WTC11 (cell line): ENCODE measurements at regions not wholly inside any gene's neighbourhood (a gene's known extent, or its start where the extent isn't known, plus 50 kb on each side); places are given as distances from the start of the nearest gene placed in this dataset.

Experiments used
- ATAC-seq: fragments of 200-7000 bp; cut with Tn5 transposase; 2 replicates; pipeline ENCODE4 v1.10.0; 2021; ENCODE audit warnings: mild to moderate bottlenecking, moderate library complexity
- CTCF ChIA-PET: fragments of 300-600 bp; sonication (Branson Sonifier 250); formaldehyde crosslinking; loops from one replicate; lab custom pipeline; 2021; ENCODE audit warnings: antibody characterized with exemption; lab: Charles Lee
- POLR2A ChIA-PET: fragments of 350-600 bp; sonication (Branson Sonifier 250); formaldehyde crosslinking; loops from one replicate; lab custom pipeline; 2021; ENCODE audit warnings: antibody characterized with exemption; lab: Charles Lee
- DNase-seq: peaks from one replicate; pipeline ENCODE4 v3.0.0; 2021; ENCODE audit warnings: low spot score
- H3K27ac Mint-ChIP-seq: 2 replicates; pipeline ENCODE4 v1.8.0; 2021; ENCODE audit warnings: mixed read lengths
- H3K27me3 Mint-ChIP-seq: 2 replicates; pipeline ENCODE4 v1.8.0; 2021; ENCODE audit warnings: low read depth, mild to moderate bottlenecking, moderate library complexity, mixed read lengths
- H3K36me3 Mint-ChIP-seq: 2 replicates; pipeline ENCODE4 v1.8.0; 2021; ENCODE audit warnings: mixed read lengths
- H3K4me1 Mint-ChIP-seq: 2 replicates; pipeline ENCODE4 v1.8.0; 2022; ENCODE audit warnings: mixed read lengths
- H3K4me3 Mint-ChIP-seq: 2 replicates; pipeline ENCODE4 v1.8.0; 2021; ENCODE audit warnings: mild to moderate bottlenecking, moderate library complexity, mixed read lengths
- H3K9me3 Mint-ChIP-seq: 2 replicates; pipeline ENCODE4 v1.8.0; 2021; ENCODE audit warnings: mixed read lengths
- AFF4 ChIP-seq: sonication (generic); formaldehyde crosslinking; IDR thresholded peaks from 2 replicates; pipeline ENCODE4 v1.8.1; 2023; ENCODE audit warnings: mild to moderate bottlenecking, missing genetic modification reagents, borderline replicate concordance
- AR ChIP-seq: fragments of 250-450 bp; sonication (Bioruptor Pico); IDR thresholded peaks from 2 replicates; pipeline ENCODE4 v1.9.0; 2021; ENCODE audit warnings: mild to moderate bottlenecking
- CREM ChIP-seq: sonication (generic); formaldehyde crosslinking; IDR thresholded peaks from 2 replicates; pipeline ENCODE4 v1.8.1; 2022; ENCODE audit warnings: mild to moderate bottlenecking, missing genetic modification reagents, moderate library complexity
- ETV6 ChIP-seq: sonication (generic); formaldehyde crosslinking; IDR thresholded peaks from 2 replicates; pipeline ENCODE4 v1.8.1; 2022; ENCODE audit warnings: mild to moderate bottlenecking, missing genetic modification reagents
- FOXJ3 ChIP-seq: sonication (generic); formaldehyde crosslinking; IDR thresholded peaks from 2 replicates; pipeline ENCODE4 v1.9.0; 2021; ENCODE audit warnings: missing genetic modification reagents, mild to moderate bottlenecking, borderline replicate concordance
- HMGA2 ChIP-seq: fragments of 250-450 bp; sonication (Bioruptor Pico); IDR thresholded peaks from 2 replicates; pipeline ENCODE4 v1.4.0; 2021; ENCODE audit warnings: mild to moderate bottlenecking, moderate library complexity
- MXD4 ChIP-seq: fragments of 250-450 bp; sonication (Bioruptor Pico); IDR thresholded peaks from 2 replicates; pipeline ENCODE4 v1.8.0; 2021; ENCODE audit warnings: mild to moderate bottlenecking, moderate library complexity, borderline replicate concordance
- MYBL2 ChIP-seq: sonication (generic); formaldehyde crosslinking; IDR thresholded peaks from 2 replicates; pipeline ENCODE4 v1.8.1; 2023; ENCODE audit warnings: mild to moderate bottlenecking, moderate library complexity, missing genetic modification reagents
- SOX15 ChIP-seq: fragments of 250-450 bp; sonication (Bioruptor Pico); IDR thresholded peaks from 2 replicates; pipeline ENCODE4 v1.9.0; 2021; ENCODE audit warnings: mild to moderate bottlenecking
- TCF7 ChIP-seq: sonication (generic); formaldehyde crosslinking; IDR thresholded peaks from 2 replicates; pipeline ENCODE4 v1.8.0; 2022; ENCODE audit warnings: mild to moderate bottlenecking, low read depth, missing genetic modification reagents, moderate library complexity
- TEAD4 ChIP-seq: sonication (generic); formaldehyde crosslinking; IDR thresholded peaks from 2 replicates; pipeline ENCODE4 v1.8.0; 2022; ENCODE audit warnings: mild to moderate bottlenecking, missing genetic modification reagents
- TP53 ChIP-seq: sonication (generic); formaldehyde crosslinking; IDR thresholded peaks from 2 replicates; pipeline ENCODE4 v1.8.1; 2023; ENCODE audit warnings: mild to moderate bottlenecking, missing genetic modification reagents
- ZBTB43 ChIP-seq: sonication (generic); formaldehyde crosslinking; IDR thresholded peaks from 2 replicates; pipeline ENCODE4 v1.8.1; 2023; ENCODE audit warnings: mild to moderate bottlenecking, missing genetic modification reagents
- ZMAT4 ChIP-seq: fragments of 250-450 bp; sonication (Bioruptor Pico); IDR thresholded peaks from 2 replicates; pipeline ENCODE4 v1.9.0; 2021; ENCODE audit warnings: mild to moderate bottlenecking
- ZSCAN18 ChIP-seq: fragments of 250-450 bp; sonication (Bioruptor Pico); IDR thresholded peaks from 2 replicates; pipeline ENCODE4 v2.1.2; 2022; ENCODE audit warnings: mild to moderate bottlenecking, moderate library complexity

GRCh38 chr11:123260511-123261211 is 65.6 kb upstream of the CLMP start:
- no peak for ATAC-seq
- 0 out of 2 replicates have a peak, but pooled peaks have one; percentile 45 for TF ChIP-seq ZSCAN18 (CRISPR knock-in tag)
- no peak for TF ChIP-seq ZMAT4 (CRISPR knock-in tag)
- TF ChIP-seq MYBL2 (CRISPR knock-in tag) = no peak
- H3K4me3 Mint-ChIP-seq = no peak overlapping the region
- no peak for DNase-seq
- H3K4me1 Mint-ChIP-seq = peaks cover 14% of the 10 kb centered on the region
- ChIA-PET CTCF (interaction anchor here (0.6 to 4.7 kb wide), 109 partner anchors 9 to 447 kb away, joined by 3 to 113 read pairs (median 5); partner anchors contain the start of genes BSX and HSPA8), POLR2A (interaction anchor here (1.1 to 1.4 kb wide), 2 partner anchors 14 to 44 kb away, joined by 3 to 5 read pairs; no protein-coding TSS in a partner anchor)
- no peak overlapping the region for H3K27ac Mint-ChIP-seq
- H3K36me3 Mint-ChIP-seq = peaks cover 23% of the 10 kb centered on the region
- H3K9me3 Mint-ChIP-seq = peaks cover 26% of the 10 kb centered on the region
- H3K27me3 Mint-ChIP-seq = peaks cover 37% of the 10 kb centered on the region

- no peak for ATAC-seq
- Mint-ChIP-seq H3K4me1 (peaks cover 14% of the 10 kb centered on the region), H3K27ac (no peak overlapping the region), H3K4me3 (no peak overlapping the region), H3K9me3 (peaks cover 31% of the 10 kb centered on the region), H3K27me3 (peaks cover 40% of the 10 kb centered on the region), H3K36me3 (peaks cover 23% of the 10 kb centered on the region)
- ChIA-PET POLR2A (no interaction called here), CTCF (interaction anchor here (1.9 to 3.0 kb wide), 2 partner anchors 12 to 156 kb away, joined by 5 to 13 read pairs; no protein-coding TSS in a partner anchor)
- no peak for DNase-seq
- no peak for TF ChIP-seq TEAD4
- TF ChIP-seq AFF4 (CRISPR knock-in tag) = no peak
- TF ChIP-seq MXD4 (CRISPR knock-in tag) = no peak
- no peak for TF ChIP-seq HMGA2 (CRISPR knock-in tag)
- no peak for TF ChIP-seq CREM (CRISPR knock-in tag)
- TF ChIP-seq ETV6 = no peak
- TF ChIP-seq TCF7 = no peak
- TF ChIP-seq MYBL2 (CRISPR knock-in tag) = no peak
- TF ChIP-seq ZBTB43 (CRISPR knock-in tag) = no peak
Measured at GRCh38 chr11:123258877-123259276, 63.8 kb upstream of the CLMP start.

GRCh38 chr11:123257370-123257769 is 62.3 kb upstream of the CLMP start:
- no peak overlapping the region for H3K4me3 Mint-ChIP-seq
- ATAC-seq (no peak), DNase-seq (no peak)
- ChIA-PET POLR2A (no interaction called here), CTCF (interaction anchor here (1.9 to 3.0 kb wide), 2 partner anchors 10 to 155 kb away, joined by 5 to 13 read pairs; no protein-coding TSS in a partner anchor)
- peaks cover 31% of the 10 kb centered on the region for H3K9me3 Mint-ChIP-seq
- H3K27ac Mint-ChIP-seq = no peak overlapping the region
- H3K4me1 Mint-ChIP-seq = peaks cover 14% of the 10 kb centered on the region
- peaks cover 40% of the 10 kb centered on the region for H3K27me3 Mint-ChIP-seq
- peaks cover 23% of the 10 kb centered on the region for H3K36me3 Mint-ChIP-seq
- TF ChIP-seq TP53 (CRISPR knock-in tag) (no peak), FOXJ3 (CRISPR knock-in tag) (no peak), AR (CRISPR knock-in tag) (no peak), TEAD4 (no peak), SOX15 (no peak)
